Calu3 (cell line): ENCODE measurements at regions not wholly inside any gene's neighbourhood (a gene's known extent, or its start where the extent isn't known, plus 50 kb on each side); places are given as distances from the start of the nearest gene placed in this dataset.

Source experiments
- BruUV-seq: library from RNA; stranded (reverse); fragments of 400-500 nt; replicated peaks from 2 replicates; lab custom pipeline; 2021; lab: Mats Ljungman, UMichigan
- CTCF ChIA-PET: fragments of 300-600 bp; sonication (Branson Sonifier 250); formaldehyde crosslinking; loops from one replicate; lab custom pipeline; 2022; ENCODE audit warnings: antibody characterized with exemption; lab: Charles Lee
- DNase-seq: peaks from one replicate; pipeline ENCODE4 v3.0.0; 2022
- H3K27ac Mint-ChIP-seq: one replicate; pipeline ENCODE4 v1.8.0; 2022; ENCODE audit warnings: mixed read lengths; ENCODE audit not compliant: unreplicated experiment
- H3K27me3 Mint-ChIP-seq: one replicate; pipeline ENCODE4 v1.8.0; 2022; ENCODE audit warnings: mixed read lengths; ENCODE audit not compliant: unreplicated experiment
- H3K36me3 Mint-ChIP-seq: one replicate; pipeline ENCODE4 v1.8.0; 2022; ENCODE audit warnings: mild to moderate bottlenecking, moderate library complexity, mixed read lengths; ENCODE audit not compliant: insufficient read depth, unreplicated experiment
- H3K4me1 Mint-ChIP-seq: one replicate; pipeline ENCODE4 v1.8.0; 2022; ENCODE audit warnings: mild to moderate bottlenecking, low read depth, mixed read lengths; ENCODE audit not compliant: unreplicated experiment
- H3K4me3 Mint-ChIP-seq: one replicate; pipeline ENCODE4 v1.8.0; 2022; ENCODE audit warnings: mild to moderate bottlenecking, low read depth, moderate library complexity, mixed read lengths; ENCODE audit not compliant: unreplicated experiment
- H3K9me3 Mint-ChIP-seq: one replicate; pipeline ENCODE4 v1.8.0; 2022; ENCODE audit warnings: low read depth, mixed read lengths; ENCODE audit not compliant: unreplicated experiment
- intact Hi-C: fragments of 100-400 bp; cut with micrococcal nuclease; formaldehyde crosslinking; loops from one replicate; pipeline ENCODE4 v1.10.0; 2022; ENCODE audit not compliant: unreplicated experiment
- TF ChIP-seq, protein P1 (sequence below): fragments of 200-600 bp; IDR thresholded peaks from one replicate; pipeline ENCODE4 v1.8.0; 2022; ENCODE audit warnings: antibody characterized with exemption; ENCODE audit not compliant: unreplicated experiment

DNA sequence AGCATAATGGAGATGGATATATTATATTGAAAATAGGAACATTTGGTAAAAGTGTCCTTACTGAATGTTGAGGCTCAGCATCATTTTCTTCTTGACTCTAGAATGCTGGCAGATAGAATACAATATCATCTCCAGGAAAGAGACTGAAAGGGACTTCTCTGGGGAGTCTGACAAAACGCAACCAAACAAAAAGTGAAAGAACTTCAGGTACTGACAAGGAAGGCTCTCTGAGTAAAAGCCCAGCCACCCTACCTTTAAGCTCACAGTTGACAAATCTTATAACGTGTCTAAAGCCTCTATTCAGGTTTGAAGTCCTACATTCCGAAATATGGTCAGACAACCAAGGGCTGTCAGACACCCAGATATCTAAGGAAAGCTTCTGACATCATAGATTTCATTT, 590.8 kb downstream of the SOX6 start:
- no peak for DNase-seq
- peaks cover 54% of the 10 kb centered on the region for H3K4me1 Mint-ChIP-seq
- H3K4me3 Mint-ChIP-seq = no peak overlapping the region
- CTCF ChIA-PET = interaction anchor here (1.1 kb wide), 1 partner anchor 29 kb away, joined by 3 read pairs; no protein-coding TSS in a partner anchor
- H3K27ac Mint-ChIP-seq = peak overlapping the region; percentile 76
- TF ChIP-seq, protein P1, sequence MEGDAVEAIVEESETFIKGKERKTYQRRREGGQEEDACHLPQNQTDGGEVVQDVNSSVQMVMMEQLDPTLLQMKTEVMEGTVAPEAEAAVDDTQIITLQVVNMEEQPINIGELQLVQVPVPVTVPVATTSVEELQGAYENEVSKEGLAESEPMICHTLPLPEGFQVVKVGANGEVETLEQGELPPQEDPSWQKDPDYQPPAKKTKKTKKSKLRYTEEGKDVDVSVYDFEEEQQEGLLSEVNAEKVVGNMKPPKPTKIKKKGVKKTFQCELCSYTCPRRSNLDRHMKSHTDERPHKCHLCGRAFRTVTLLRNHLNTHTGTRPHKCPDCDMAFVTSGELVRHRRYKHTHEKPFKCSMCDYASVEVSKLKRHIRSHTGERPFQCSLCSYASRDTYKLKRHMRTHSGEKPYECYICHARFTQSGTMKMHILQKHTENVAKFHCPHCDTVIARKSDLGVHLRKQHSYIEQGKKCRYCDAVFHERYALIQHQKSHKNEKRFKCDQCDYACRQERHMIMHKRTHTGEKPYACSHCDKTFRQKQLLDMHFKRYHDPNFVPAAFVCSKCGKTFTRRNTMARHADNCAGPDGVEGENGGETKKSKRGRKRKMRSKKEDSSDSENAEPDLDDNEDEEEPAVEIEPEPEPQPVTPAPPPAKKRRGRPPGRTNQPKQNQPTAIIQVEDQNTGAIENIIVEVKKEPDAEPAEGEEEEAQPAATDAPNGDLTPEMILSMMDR = no peak
- no TSS peak for BruUV-seq
- H3K36me3 Mint-ChIP-seq = peaks cover 5% of the 10 kb centered on the region
- H3K27me3 Mint-ChIP-seq = no peaks in the 10 kb centered on the region
- intact Hi-C loops = loop anchor here (2.0 kb wide), 1 partner anchor 111 kb away; no protein-coding TSS in a partner anchor
- peaks cover 5% of the 10 kb centered on the region for H3K9me3 Mint-ChIP-seq

DNA sequence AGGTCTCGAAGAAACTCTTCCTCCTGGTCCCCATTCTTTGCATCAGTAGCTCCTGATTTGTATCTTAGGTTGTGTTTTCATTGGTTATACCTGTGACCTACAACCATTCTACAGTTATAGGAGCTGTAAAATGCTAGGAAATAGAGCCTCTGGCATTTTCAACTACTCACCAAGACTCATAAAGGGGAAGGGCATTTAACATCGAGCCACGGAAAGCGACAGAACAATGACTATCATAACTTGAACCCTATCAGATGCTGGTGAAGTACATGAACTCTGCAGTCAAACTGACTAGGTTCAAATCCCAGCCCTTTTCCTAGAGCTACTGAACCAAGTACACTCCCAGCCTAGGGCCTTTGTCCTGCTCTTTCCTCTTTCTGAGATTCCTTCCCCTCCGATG, 588.0 kb downstream of the SOX6 start:
- BruUV-seq = no TSS peak
- Mint-ChIP-seq H3K9me3 (peaks cover 5% of the 10 kb centered on the region), H3K4me1 (peaks cover 64% of the 10 kb centered on the region), H3K27me3 (no peaks in the 10 kb centered on the region), H3K27ac (peak overlapping the region; percentile 73), H3K36me3 (peaks cover 5% of the 10 kb centered on the region), H3K4me3 (no peak overlapping the region)
- intact Hi-C loops = loop anchor here (2.0 kb wide), 1 partner anchor 50 kb away; no protein-coding TSS in a partner anchor
- CTCF ChIA-PET = no interaction called here
- DNase-seq = no peak
- TF ChIP-seq, protein P1 = no peak

DNA sequence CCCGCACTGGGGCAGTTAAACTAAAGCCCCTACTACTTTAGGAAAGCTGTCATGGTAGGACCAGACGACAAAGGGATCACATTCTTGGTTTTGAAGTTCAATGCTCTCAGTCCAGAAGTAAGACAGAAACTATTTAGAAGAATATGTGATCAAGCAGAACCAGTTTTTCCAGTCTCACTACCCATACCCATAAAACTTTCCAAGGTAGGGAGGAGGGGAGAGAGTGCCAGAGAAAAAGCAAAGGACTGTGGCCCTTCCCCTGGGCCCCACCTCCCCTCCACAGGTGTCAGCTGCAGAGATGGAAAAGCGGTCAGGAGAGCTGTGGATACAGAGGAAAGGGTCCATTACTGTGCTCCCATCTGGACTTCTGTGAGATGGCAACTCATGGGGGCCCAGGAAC, 587.1 kb downstream of the SOX6 start:
- peak; percentile 54 for DNase-seq
- TF ChIP-seq, protein P1 = no peak
- intact Hi-C loops = loop anchor here (2.0 kb wide), 1 partner anchor 50 kb away; no protein-coding TSS in a partner anchor
- peak overlapping the region; percentile 73 for H3K27ac Mint-ChIP-seq
- peaks cover 5% of the 10 kb centered on the region for H3K9me3 Mint-ChIP-seq
- peaks cover 5% of the 10 kb centered on the region for H3K36me3 Mint-ChIP-seq
- CTCF ChIA-PET = interaction anchor here (0.6 to 0.8 kb wide), 2 partner anchors 21 to 853 kb away, joined by 3 read pairs; no protein-coding TSS in a partner anchor
- no peaks in the 10 kb centered on the region for H3K27me3 Mint-ChIP-seq
- no TSS peak for BruUV-seq
- peak overlapping the region; percentile 31 for H3K4me3 Mint-ChIP-seq
- peaks cover 55% of the 10 kb centered on the region for H3K4me1 Mint-ChIP-seq

DNA sequence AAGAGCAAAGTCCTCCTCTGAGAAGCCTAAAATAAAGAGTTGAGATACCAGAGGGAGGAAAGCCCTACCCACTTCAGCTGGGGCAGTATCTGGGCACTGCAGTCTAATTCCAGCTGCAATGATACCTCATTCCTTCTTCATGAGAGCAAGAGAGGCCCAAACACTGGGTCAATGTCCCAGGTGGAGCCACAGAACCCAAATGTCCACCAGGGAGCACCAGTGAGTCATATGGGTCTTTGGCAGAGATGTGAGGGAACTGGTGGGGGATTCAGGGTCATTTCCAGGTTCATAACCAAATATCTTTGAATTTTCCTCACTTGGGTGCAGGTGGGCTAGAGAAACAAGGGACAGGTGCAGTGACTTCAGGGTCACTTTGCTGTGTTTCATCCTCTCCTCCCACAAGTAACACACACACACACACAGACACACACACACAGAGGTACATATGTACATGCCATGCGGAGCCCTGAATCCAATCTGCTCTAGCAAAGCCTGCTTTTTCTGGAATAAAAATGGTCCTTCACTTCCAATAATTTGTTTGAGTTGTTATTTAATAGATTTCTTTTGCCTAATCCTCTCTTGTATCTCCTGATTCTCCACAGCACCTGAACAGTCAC, 585.4 kb downstream of the SOX6 start:
- BruUV-seq = no TSS peak
- Mint-ChIP-seq H3K9me3 (peaks cover 5% of the 10 kb centered on the region), H3K4me1 (peaks cover 38% of the 10 kb centered on the region), H3K27ac (no peak overlapping the region), H3K4me3 (no peak overlapping the region), H3K27me3 (no peaks in the 10 kb centered on the region), H3K36me3 (peaks cover 5% of the 10 kb centered on the region)
- intact Hi-C loops = no loop called here
- peak; percentile 61 for DNase-seq
- TF ChIP-seq, protein P1 = no peak
- CTCF ChIA-PET = no interaction called here
